Parathyroid adenoma (tissue), 2 donors: ENCODE measurements at regions not wholly inside any gene's neighbourhood (a gene's known extent, or its start where the extent isn't known, plus 50 kb on each side); places are given as distances from the start of the nearest gene placed in this dataset.

ENCODE experiments used
- H2AFZ ChIP-seq: fragments of 300-600 bp; sonication (generic); one replicate; pipeline ENCODE4 v1.7.0; 2017; ENCODE audit warnings: antibody characterized with exemption, mild to moderate bottlenecking
- H3K27ac ChIP-seq: fragments of 300-600 bp; sonication (generic); one replicate; pipeline ENCODE4 v1.7.0; 2017
- H3K27me3 ChIP-seq: fragments of 300-600 bp; sonication (generic); one replicate; pipeline ENCODE4 v1.7.0; 2017; ENCODE audit warnings: low read length; ENCODE audit not compliant: control insufficient read depth, insufficient read depth
- H3K36me3 ChIP-seq: fragments of 300-600 bp; sonication (generic); one replicate; pipeline ENCODE4 v1.7.0; 2017; ENCODE audit warnings: low read length; ENCODE audit not compliant: control insufficient read depth, insufficient read depth
- H3K4me1 ChIP-seq: fragments of 300-600 bp; sonication (generic); one replicate; pipeline ENCODE4 v1.7.0; 2017; ENCODE audit warnings: control low read depth
- H3K4me2 ChIP-seq: fragments of 300-600 bp; sonication (generic); one replicate; pipeline ENCODE4 v1.7.0; 2017; ENCODE audit warnings: low read length
- H3K4me3 ChIP-seq: fragments of 300-600 bp; sonication (generic); one replicate; pipeline ENCODE4 v1.7.0; 2017; ENCODE audit warnings: low read depth, low read length
- H3K79me2 ChIP-seq: fragments of 300-600 bp; sonication (generic); one replicate; pipeline ENCODE4 v1.7.0; 2017; ENCODE audit warnings: control low read depth
- H3K9ac ChIP-seq: fragments of 300-600 bp; sonication (generic); one replicate; pipeline ENCODE4 v1.7.0; 2017; ENCODE audit warnings: mild to moderate bottlenecking
- H3K9me3 ChIP-seq: fragments of 300-600 bp; sonication (generic); one replicate; pipeline ENCODE4 v1.7.0; 2017; ENCODE audit warnings: low read length; ENCODE audit not compliant: control insufficient read depth
- CTCF ChIP-seq: fragments of 300-600 bp; sonication (generic); IDR thresholded peaks from one replicate; pipeline ENCODE4 v1.7.0; 2017; ENCODE audit warnings: antibody characterized with exemption, mild to moderate bottlenecking
- donor health status: primary hyperparathyroidism.

DNA sequence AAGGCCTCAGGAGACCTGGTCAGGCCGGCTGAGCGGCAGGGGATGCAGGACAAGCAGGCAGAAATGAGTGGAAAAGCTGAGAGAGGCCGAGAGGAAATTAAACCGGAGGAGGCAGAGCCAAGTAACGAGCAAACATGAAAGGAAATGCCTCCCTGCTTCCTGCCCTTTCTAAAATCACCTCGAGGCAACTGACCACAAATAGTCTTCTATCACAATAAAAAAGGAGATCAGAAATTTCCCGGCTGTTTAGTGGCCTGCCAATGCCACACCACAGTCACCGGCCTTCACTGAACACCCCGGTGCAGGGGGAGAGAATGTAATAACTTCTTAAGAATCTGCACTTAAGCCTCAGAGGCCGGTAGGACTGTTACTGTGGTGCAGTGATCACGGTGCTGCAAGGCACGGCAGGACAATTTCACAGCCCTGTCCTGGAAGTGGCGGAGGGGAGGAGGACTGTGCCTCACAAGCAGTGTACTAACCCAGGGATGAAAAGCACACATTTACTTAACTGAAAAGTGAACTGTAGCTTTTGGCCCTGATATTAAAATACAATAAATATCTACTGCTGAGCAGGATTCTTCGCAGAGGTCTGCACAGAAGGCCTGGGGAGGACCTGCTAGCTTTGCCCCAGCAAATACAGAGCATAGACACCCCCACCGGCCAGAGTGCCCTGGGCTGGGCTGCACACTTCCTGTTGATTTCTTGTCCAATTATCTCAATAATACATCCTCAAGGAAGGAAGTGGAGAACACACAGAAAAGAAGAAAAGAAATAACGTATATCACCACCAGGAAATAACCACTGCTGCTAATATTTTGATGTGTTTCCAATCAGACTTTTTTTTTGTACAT lies 183.5 kb upstream of the NSMCE3 start:
- no peak for TF ChIP-seq CTCF

GRCh38 chr15:29451201-29451781 lies 181.7 kb upstream of the NSMCE3 start:
- Histone ChIP-seq H3K9ac (no peak overlapping the region), H3K79me2 (peaks cover 24% of the 10 kb centered on the region), H3K27me3 (no peaks in the 10 kb centered on the region), H3K4me1 (peaks cover 28% of the 10 kb centered on the region), H3K36me3 (no peaks in the 10 kb centered on the region), H3K4me2 (no peak overlapping the region), H2AFZ (no peak overlapping the region), H3K27ac (no peak overlapping the region), H3K9me3 (no peaks in the 10 kb centered on the region), H3K4me3 (no peak overlapping the region)
- peak; percentile 39 for TF ChIP-seq CTCF

More for the DNA sequence above, 183.5 kb upstream of the NSMCE3 start:
- Histone ChIP-seq H3K9ac (no peak overlapping the region), H3K27ac (peak overlapping the region; percentile 72), H2AFZ (peak overlapping the region; percentile 38), H3K4me3 (no peak overlapping the region), H3K4me2 (no peak overlapping the region), H3K27me3 (no peaks in the 10 kb centered on the region), H3K79me2 (peaks cover 19% of the 10 kb centered on the region), H3K4me1 (peaks cover 40% of the 10 kb centered on the region), H3K9me3 (no peaks in the 10 kb centered on the region), H3K36me3 (no peaks in the 10 kb centered on the region)

DNA sequence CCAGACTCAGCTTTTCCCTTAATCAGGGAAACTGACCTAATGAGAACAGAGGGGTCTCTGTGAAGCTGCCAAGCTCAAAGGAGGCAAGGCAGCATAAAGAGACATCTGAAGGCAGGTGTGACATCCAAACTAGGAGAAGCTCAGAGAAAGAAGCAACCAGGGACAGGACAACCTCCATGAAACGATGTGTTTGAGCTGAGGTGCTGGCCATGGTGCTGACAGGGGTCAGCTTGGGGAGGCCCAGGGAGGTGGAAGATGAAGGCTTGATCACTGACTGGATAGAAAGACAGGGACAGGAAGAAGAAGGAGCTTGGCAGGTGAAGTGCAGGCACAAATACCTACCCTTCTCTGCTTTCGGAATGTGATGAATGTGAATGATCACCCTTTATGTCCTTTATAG lies 179.5 kb upstream of the NSMCE3 start:
- Histone ChIP-seq H3K27ac (no peak overlapping the region), H3K4me1 (peaks cover 19% of the 10 kb centered on the region), H3K4me2 (no peak overlapping the region), H3K4me3 (no peak overlapping the region), H3K79me2 (peaks cover 31% of the 10 kb centered on the region), H3K36me3 (no peaks in the 10 kb centered on the region), H2AFZ (no peak overlapping the region), H3K9ac (no peak overlapping the region), H3K27me3 (no peaks in the 10 kb centered on the region), H3K9me3 (no peaks in the 10 kb centered on the region)
- TF ChIP-seq CTCF, result no peak

DNA sequence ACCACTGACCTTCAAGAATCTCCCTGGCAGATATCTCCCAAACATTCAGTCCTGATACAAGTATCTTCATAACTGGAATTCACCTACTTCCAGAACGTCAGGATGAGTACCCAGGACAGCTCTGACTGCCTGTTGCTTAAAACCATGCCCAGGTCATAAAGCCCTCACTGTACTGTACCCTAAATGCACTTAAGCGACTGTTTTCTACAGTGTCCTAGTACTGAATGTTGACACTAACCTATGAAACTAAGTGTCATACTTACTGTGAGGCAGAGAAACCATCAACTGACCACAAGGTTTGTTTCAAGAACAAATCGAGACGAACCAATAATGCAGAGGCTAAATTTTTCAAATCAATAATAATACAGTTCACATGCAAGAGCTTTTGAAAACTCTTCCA lies 178.7 kb upstream of the NSMCE3 start:
- Histone ChIP-seq H3K9ac (no peak overlapping the region), H3K9me3 (no peaks in the 10 kb centered on the region), H3K4me3 (no peak overlapping the region), H2AFZ (no peak overlapping the region), H3K27ac (no peak overlapping the region), H3K79me2 (peaks cover 33% of the 10 kb centered on the region), H3K4me2 (no peak overlapping the region), H3K4me1 (peaks cover 12% of the 10 kb centered on the region), H3K27me3 (no peaks in the 10 kb centered on the region), H3K36me3 (no peaks in the 10 kb centered on the region)
- no peak for TF ChIP-seq CTCF
